HEK293 (cell line): ENCODE measurements at regions not wholly inside any gene's neighbourhood (a gene's known extent, or its start where the extent isn't known, plus 50 kb on each side); places are given as distances from the start of the nearest gene placed in this dataset.

Experiments
- CTCF ChIA-PET: fragments of 350-600 bp; formaldehyde crosslinking; extraction: SDS; loops from one replicate; lab custom pipeline; 2021; ENCODE audit warnings: antibody characterized with exemption; lab: Yijun Ruan, JAX
- POLR2A ChIA-PET: fragments of 300-600 bp; formaldehyde crosslinking; extraction: SDS; loops from one replicate; lab custom pipeline; 2020; ENCODE audit warnings: antibody characterized with exemption, inconsistent platforms; lab: Yijun Ruan, JAX
- H3K27ac ChIP-seq: fragments of 200-500 bp; sonication (Bioruptor generic); 2 replicates; pipeline ENCODE4 v1.5.1; 2014; ENCODE audit warnings: low read depth, low read length, control low read depth, inconsistent platforms; ENCODE audit errors: extremely low read depth
- H3K36me3 ChIP-seq, 2 experiments: fragments of 200-500 bp in 1 of 2; sonication (Bioruptor generic) in 1 of 2; 1 replicate in 1 of 2; 2 replicates in 1 of 2; pipeline ENCODE4 v1.5.1; 2014 to 2017; ENCODE audit warnings: inconsistent platforms in 2 of 2, low read length in 2 of 2; ENCODE audit not compliant: control insufficient read depth in 2 of 2, insufficient read depth in 1 of 2
- H3K4me1 ChIP-seq: fragments of 200-500 bp; sonication (Bioruptor generic); 2 replicates; pipeline ENCODE4 v1.5.1; 2014; ENCODE audit warnings: mild to moderate bottlenecking, low read length, inconsistent platforms; ENCODE audit not compliant: control insufficient read depth, insufficient read depth
- H3K4me3 ChIP-seq: 2 replicates; pipeline ENCODE4 v1.5.1; 2011; ENCODE audit warnings: low read depth, mild to moderate bottlenecking, control low read depth, low read length, moderate library complexity
- H3K9me3 ChIP-seq: fragments of 200-500 bp; sonication (Bioruptor generic); 2 replicates; pipeline ENCODE4 v1.5.1; 2014; ENCODE audit warnings: low read depth, low read length, inconsistent platforms; ENCODE audit not compliant: control insufficient read depth, insufficient read depth
- GFI1B ChIP-seq: fragments of 450-650 bp; formaldehyde crosslinking; IDR thresholded peaks from 2 replicates; pipeline ENCODE4 v1.5.1; 2016; ENCODE audit warnings: missing biosample characterization, missing genetic modification characterization
- REST ChIP-seq: fragments of 450-650 bp; formaldehyde crosslinking; IDR thresholded peaks from 2 replicates; pipeline ENCODE4 v1.5.1; 2016; ENCODE audit warnings: missing biosample characterization, missing genetic modification characterization
- TRIM28 ChIP-seq: IDR thresholded peaks from 2 replicates; pipeline ENCODE4 v1.6.1; 2011; ENCODE audit warnings: low read length, control low read depth, borderline replicate concordance
- YY2 ChIP-seq: fragments of 450-650 bp; formaldehyde crosslinking; IDR thresholded peaks from 2 replicates; pipeline ENCODE4 v1.5.1; 2016; ENCODE audit warnings: missing biosample characterization, missing genetic modification characterization
- ZBTB8A ChIP-seq: fragments of 450-650 bp; formaldehyde crosslinking; IDR thresholded peaks from 2 replicates; pipeline ENCODE4 v1.5.1; 2016; ENCODE audit warnings: missing biosample characterization, missing genetic modification characterization
- ZNF133 ChIP-seq: fragments of 450-650 bp; formaldehyde crosslinking; IDR thresholded peaks from 2 replicates; pipeline ENCODE4 v1.5.1; 2016; ENCODE audit warnings: missing biosample characterization, missing genetic modification characterization
- ZNF155 ChIP-seq: fragments of 450-650 bp; formaldehyde crosslinking; IDR thresholded peaks from 2 replicates; pipeline ENCODE4 v1.5.1; 2016; ENCODE audit warnings: missing biosample characterization, missing genetic modification characterization
- ZNF23 ChIP-seq: fragments of 450-650 bp; formaldehyde crosslinking; IDR thresholded peaks from 2 replicates; pipeline ENCODE4 v1.5.1; 2016; ENCODE audit warnings: missing biosample characterization, missing genetic modification characterization, borderline replicate concordance
- ZNF24 ChIP-seq: fragments of 450-650 bp; formaldehyde crosslinking; IDR thresholded peaks from 2 replicates; pipeline ENCODE4 v1.5.1; 2016; ENCODE audit warnings: missing biosample characterization, missing genetic modification characterization
- ZNF324 ChIP-seq: fragments of 450-650 bp; formaldehyde crosslinking; IDR thresholded peaks from 2 replicates; pipeline ENCODE4 v1.5.1; 2016; ENCODE audit warnings: missing biosample characterization, missing genetic modification characterization
- ZNF394 ChIP-seq: fragments of 450-650 bp; formaldehyde crosslinking; IDR thresholded peaks from 2 replicates; pipeline ENCODE4 v1.5.1; 2016; ENCODE audit warnings: missing biosample characterization, missing genetic modification characterization, mild to moderate bottlenecking, moderate library complexity, borderline replicate concordance
- ZNF610 ChIP-seq: fragments of 450-650 bp; formaldehyde crosslinking; IDR thresholded peaks from 2 replicates; pipeline ENCODE4 v1.5.1; 2016; ENCODE audit warnings: missing biosample characterization, missing genetic modification characterization, borderline replicate concordance
- ZNF621 ChIP-seq: fragments of 450-650 bp; formaldehyde crosslinking; IDR thresholded peaks from 2 replicates; pipeline ENCODE4 v1.5.1; 2017; ENCODE audit warnings: missing biosample characterization, missing genetic modification characterization
- ZNF626 ChIP-seq: fragments of 450-650 bp; sonication (Bioruptor Pico); formaldehyde crosslinking; IDR thresholded peaks from 2 replicates; pipeline ENCODE4 v1.5.1; 2018; ENCODE audit warnings: missing biosample characterization, missing genetic modification characterization, inconsistent platforms
- ZNF76 ChIP-seq: fragments of 450-650 bp; formaldehyde crosslinking; IDR thresholded peaks from 2 replicates; pipeline ENCODE4; 2016; ENCODE audit warnings: low read depth, missing biosample characterization, missing genetic modification characterization, borderline replicate concordance
- ZSCAN5A ChIP-seq: fragments of 450-650 bp; formaldehyde crosslinking; IDR thresholded peaks from 2 replicates; pipeline ENCODE4 v1.5.1; 2016; ENCODE audit warnings: missing biosample characterization, missing genetic modification characterization
- ZXDB ChIP-seq: fragments of 450-650 bp; formaldehyde crosslinking; IDR thresholded peaks from 2 replicates; pipeline ENCODE4 v1.5.1; 2016; ENCODE audit warnings: missing biosample characterization, missing genetic modification characterization
- TF ChIP-seq, protein P1 (sequence below): fragments of 450-650 bp; formaldehyde crosslinking; IDR thresholded peaks from 2 replicates; pipeline ENCODE4 v1.5.1; 2016; ENCODE audit warnings: missing biosample characterization, missing genetic modification characterization
- TF ChIP-seq, protein P2 (sequence below): fragments of 450-650 bp; formaldehyde crosslinking; IDR thresholded peaks from 2 replicates; pipeline ENCODE4 v1.5.1; 2016; ENCODE audit warnings: missing biosample characterization, missing genetic modification characterization
- TF ChIP-seq, protein P3 (sequence below): fragments of 450-650 bp; formaldehyde crosslinking; IDR thresholded peaks from 2 replicates; pipeline ENCODE4 v1.5.1; 2016; ENCODE audit warnings: missing biosample characterization, missing genetic modification characterization

DNA sequence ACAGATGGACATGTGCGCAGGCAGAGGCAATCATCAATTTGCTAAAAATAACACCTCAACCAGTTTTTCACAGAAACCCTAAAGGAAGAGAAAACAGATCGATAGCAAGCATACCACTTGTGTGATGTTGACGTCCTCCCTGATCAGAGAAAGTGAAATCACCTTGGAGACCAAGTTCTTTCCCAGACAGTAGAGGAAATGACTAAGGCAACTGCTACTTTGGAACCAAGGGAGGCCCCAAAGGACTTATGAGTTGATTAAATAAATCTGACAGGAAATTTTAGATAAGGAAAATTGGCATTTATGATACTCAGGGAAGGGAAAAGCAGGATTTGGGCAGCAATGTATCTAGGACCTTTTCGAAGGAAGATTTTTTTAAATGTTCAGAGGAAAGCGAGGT, 267.1 kb upstream of the ASIC2 start:
- POLR2A ChIA-PET = no interaction called here
- CTCF ChIA-PET = no interaction called here

More for the DNA sequence above, 267.1 kb upstream of the ASIC2 start:
- Histone ChIP-seq H3K4me1 (no peaks in the 10 kb centered on the region), H3K4me3 (no peak overlapping the region), H3K9me3 (no peaks in the 10 kb centered on the region), H3K27ac (no peak overlapping the region), H3K36me3 (no peaks in the 10 kb centered on the region)
- TF ChIP-seq ZNF24 (no peak), YY2 (tag by site-specific recombination) (no peak), ZSCAN5A (tag by site-specific recombination) (no peak), ZNF324 (no peak), ZNF133 (tag by site-specific recombination) (no peak), ZNF610 (tag by site-specific recombination) (no peak), ZNF155 (no peak), ZNF626 (tag by site-specific recombination) (no peak), ZNF76 (tag by site-specific recombination) (no peak), ZNF23 (no peak), ZNF621 (tag by site-specific recombination) (no peak), REST (tag by site-specific recombination) (no peak), ZBTB8A (no peak), TRIM28 (no peak), ZNF394 (tag by site-specific recombination) (no peak), GFI1B (tag by site-specific recombination) (no peak), ZXDB (tag by site-specific recombination) (no peak)
- TF ChIP-seq, protein P1, sequence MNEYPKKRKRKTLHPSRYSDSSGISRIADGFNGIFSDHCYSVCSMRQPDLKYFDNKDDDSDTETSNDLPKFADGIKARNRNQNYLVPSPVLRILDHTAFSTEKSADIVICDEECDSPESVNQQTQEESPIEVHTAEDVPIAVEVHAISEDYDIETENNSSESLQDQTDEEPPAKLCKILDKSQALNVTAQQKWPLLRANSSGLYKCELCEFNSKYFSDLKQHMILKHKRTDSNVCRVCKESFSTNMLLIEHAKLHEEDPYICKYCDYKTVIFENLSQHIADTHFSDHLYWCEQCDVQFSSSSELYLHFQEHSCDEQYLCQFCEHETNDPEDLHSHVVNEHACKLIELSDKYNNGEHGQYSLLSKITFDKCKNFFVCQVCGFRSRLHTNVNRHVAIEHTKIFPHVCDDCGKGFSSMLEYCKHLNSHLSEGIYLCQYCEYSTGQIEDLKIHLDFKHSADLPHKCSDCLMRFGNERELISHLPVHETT (tag by site-specific recombination) = no peak
- TF ChIP-seq, protein P2, sequence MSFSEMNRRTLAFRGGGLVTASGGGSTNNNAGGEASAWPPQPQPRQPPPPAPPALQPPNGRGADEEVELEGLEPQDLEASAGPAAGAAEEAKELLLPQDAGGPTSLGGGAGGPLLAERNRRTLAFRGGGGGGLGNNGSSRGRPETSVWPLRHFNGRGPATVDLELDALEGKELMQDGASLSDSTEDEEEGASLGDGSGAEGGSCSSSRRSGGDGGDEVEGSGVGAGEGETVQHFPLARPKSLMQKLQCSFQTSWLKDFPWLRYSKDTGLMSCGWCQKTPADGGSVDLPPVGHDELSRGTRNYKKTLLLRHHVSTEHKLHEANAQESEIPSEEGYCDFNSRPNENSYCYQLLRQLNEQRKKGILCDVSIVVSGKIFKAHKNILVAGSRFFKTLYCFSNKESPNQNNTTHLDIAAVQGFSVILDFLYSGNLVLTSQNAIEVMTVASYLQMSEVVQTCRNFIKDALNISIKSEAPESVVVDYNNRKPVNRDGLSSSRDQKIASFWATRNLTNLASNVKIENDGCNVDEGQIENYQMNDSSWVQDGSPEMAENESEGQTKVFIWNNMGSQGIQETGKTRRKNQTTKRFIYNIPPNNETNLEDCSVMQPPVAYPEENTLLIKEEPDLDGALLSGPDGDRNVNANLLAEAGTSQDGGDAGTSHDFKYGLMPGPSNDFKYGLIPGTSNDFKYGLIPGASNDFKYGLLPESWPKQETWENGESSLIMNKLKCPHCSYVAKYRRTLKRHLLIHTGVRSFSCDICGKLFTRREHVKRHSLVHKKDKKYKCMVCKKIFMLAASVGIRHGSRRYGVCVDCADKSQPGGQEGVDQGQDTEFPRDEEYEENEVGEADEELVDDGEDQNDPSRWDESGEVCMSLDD (tag by site-specific recombination) = no peak
- TF ChIP-seq, protein P3, sequence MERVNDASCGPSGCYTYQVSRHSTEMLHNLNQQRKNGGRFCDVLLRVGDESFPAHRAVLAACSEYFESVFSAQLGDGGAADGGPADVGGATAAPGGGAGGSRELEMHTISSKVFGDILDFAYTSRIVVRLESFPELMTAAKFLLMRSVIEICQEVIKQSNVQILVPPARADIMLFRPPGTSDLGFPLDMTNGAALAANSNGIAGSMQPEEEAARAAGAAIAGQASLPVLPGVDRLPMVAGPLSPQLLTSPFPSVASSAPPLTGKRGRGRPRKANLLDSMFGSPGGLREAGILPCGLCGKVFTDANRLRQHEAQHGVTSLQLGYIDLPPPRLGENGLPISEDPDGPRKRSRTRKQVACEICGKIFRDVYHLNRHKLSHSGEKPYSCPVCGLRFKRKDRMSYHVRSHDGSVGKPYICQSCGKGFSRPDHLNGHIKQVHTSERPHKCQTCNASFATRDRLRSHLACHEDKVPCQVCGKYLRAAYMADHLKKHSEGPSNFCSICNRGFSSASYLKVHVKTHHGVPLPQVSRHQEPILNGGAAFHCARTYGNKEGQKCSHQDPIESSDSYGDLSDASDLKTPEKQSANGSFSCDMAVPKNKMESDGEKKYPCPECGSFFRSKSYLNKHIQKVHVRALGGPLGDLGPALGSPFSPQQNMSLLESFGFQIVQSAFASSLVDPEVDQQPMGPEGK = no peak
